B cell (primary cell): ENCODE measurements at regions not wholly inside any gene's neighbourhood (a gene's known extent, or its start where the extent isn't known, plus 50 kb on each side); places are given as distances from the start of the nearest gene placed in this dataset.

ENCODE experiments used
- ATAC-seq: fragments of 200-7000 bp; cut with Tn5 transposase; one replicate; pipeline ENCODE4 v1.10.0; 2021; ENCODE audit warnings: low read depth, mild to moderate bottlenecking, moderate number of reproducible peaks, moderate library complexity
- CTCF ChIA-PET: fragments of 350-600 bp; sonication (Branson Sonifier 250); formaldehyde crosslinking; loops from one replicate; lab custom pipeline; 2021; ENCODE audit warnings: antibody characterized with exemption, inconsistent platforms; lab: Charles Lee
- POLR2A ChIA-PET: fragments of 350-600 bp; sonication (Branson Sonifier 250); formaldehyde crosslinking; loops from one replicate; lab custom pipeline; 2021; ENCODE audit warnings: antibody characterized with exemption; lab: Charles Lee
- DNase-seq: peaks from one replicate; pipeline ENCODE4 v3.0.0; 2013
- H2AFZ ChIP-seq: 2 replicates; pipeline ENCODE4 v1.6.1; 2012; ENCODE audit warnings: mild to moderate bottlenecking, low read depth, low read length; ENCODE audit not compliant: insufficient read depth, poor library complexity, severe bottlenecking
- H3K27ac ChIP-seq, 2 donors: 1 replicate in 1 of 2; 2 replicates in 1 of 2; pipeline ENCODE4 v1.5.1; 2012 to 2013; ENCODE audit warnings: low read length in 2 of 2, mild to moderate bottlenecking in 2 of 2, moderate library complexity in 1 of 2
- H3K27me3 ChIP-seq, 4 experiments: fragments of 200-600 bp in 1 of 4; sonication (generic) in 1 of 4; replicated peaks in 1 of 4; 1 replicate in 2 of 4; 2 replicates in 2 of 4; pipeline versions ENCODE4 v1.6.1 to v1.7.0; 2013 to 2016; ENCODE audit warnings: low read length in 3 of 4, mild to moderate bottlenecking in 2 of 4, mixed read lengths in 1 of 4, moderate library complexity in 1 of 4; ENCODE audit not compliant: insufficient read depth in 4 of 4, control insufficient read depth in 3 of 4; ENCODE audit errors: control extremely low read depth in 1 of 4
- H3K36me3 ChIP-seq, 2 experiments: replicated peaks in 1 of 2; 1 replicate in 1 of 2; 2 replicates in 1 of 2; pipeline versions ENCODE4 v1.6.1 to v1.7.1; 2013; ENCODE audit warnings: low read length in 1 of 2; ENCODE audit not compliant: insufficient read depth in 2 of 2, control insufficient read depth in 1 of 2; ENCODE audit errors: control extremely low read depth in 1 of 2, extremely low read depth in 1 of 2
- H3K4me1 ChIP-seq, 2 donors: fragments of 200-600 bp in 1 of 2; sonication (generic) in 1 of 2; 1 replicate in 1 of 2; 2 replicates in 1 of 2; pipeline versions ENCODE4 v1.5.1 to v1.6.1; 2013 to 2017; ENCODE audit warnings: low read length in 2 of 2; ENCODE audit not compliant: control insufficient read depth in 2 of 2, insufficient read depth in 2 of 2
- H3K4me2 ChIP-seq: replicated peaks from 2 replicates; pipeline ENCODE3; 2012; ENCODE audit warnings: mild to moderate bottlenecking, low read depth, low read length; ENCODE audit not compliant: poor library complexity, severe bottlenecking
- H3K4me3 ChIP-seq, 5 experiments: fragments of 200-600 bp in 1 of 5; sonication (generic) in 1 of 5; 1 replicate in 3 of 5; 2 replicates in 2 of 5; pipeline versions ENCODE4 v1.5.1 to v1.7.0; 2011 to 2016; ENCODE audit warnings: low read length in 4 of 5, mild to moderate bottlenecking in 4 of 5, low read depth in 2 of 5, control low read depth in 1 of 5, moderate library complexity in 1 of 5; ENCODE audit not compliant: insufficient read depth in 1 of 5; ENCODE audit errors: control extremely low read depth in 1 of 5, extremely low read depth in 1 of 5
- H3K79me2 ChIP-seq: fragments of 200-600 bp; sonication (generic); one replicate; pipeline ENCODE4 v1.6.0; 2016; ENCODE audit warnings: low read length; ENCODE audit not compliant: control insufficient read depth, insufficient read depth
- H3K9ac ChIP-seq: fragments of 200-600 bp; sonication (generic); 2 replicates; pipeline ENCODE4 v1.6.1; 2017; ENCODE audit warnings: mild to moderate bottlenecking, low read length, moderate library complexity
- H3K9me3 ChIP-seq, 3 donors: one replicate each; pipeline versions ENCODE4 v1.6.1 to v1.7.1; 2013; ENCODE audit warnings: low read length in 2 of 3; ENCODE audit not compliant: control insufficient read depth in 2 of 3, insufficient read depth in 1 of 3; ENCODE audit errors: control extremely low read depth in 1 of 3
- H4K20me1 ChIP-seq: 2 replicates; pipeline ENCODE4 v1.6.0; 2012; ENCODE audit warnings: mild to moderate bottlenecking, low read length; ENCODE audit not compliant: insufficient read depth, control insufficient read depth, poor library complexity, severe bottlenecking
- H3K27ac Mint-ChIP-seq: one replicate; pipeline ENCODE4 v1.8.0; 2021; ENCODE audit warnings: mixed read lengths
- H3K27me3 Mint-ChIP-seq: one replicate; pipeline ENCODE4 v1.8.0; 2021; ENCODE audit warnings: mixed read lengths
- H3K4me1 Mint-ChIP-seq: one replicate; pipeline ENCODE4 v1.8.0; 2021; ENCODE audit warnings: mixed read lengths
- H3K4me3 Mint-ChIP-seq: one replicate; pipeline ENCODE4 v1.8.0; 2021; ENCODE audit warnings: mixed read lengths
- H3K9me3 Mint-ChIP-seq: one replicate; pipeline ENCODE4 v1.8.0; 2022; ENCODE audit warnings: mixed read lengths; ENCODE audit not compliant: insufficient read depth
- EZH2 ChIP-seq: IDR thresholded peaks from 2 replicates; pipeline ENCODE4 v1.6.1; 2012; ENCODE audit warnings: borderline replicate concordance, low read depth, mild to moderate bottlenecking, moderate library complexity, low read length; ENCODE audit not compliant: insufficient read depth, poor library complexity, severe bottlenecking
- WGBS: methylation state at CpG from one replicate; pipeline ENCODE4 v1.1.5; 2013; ENCODE audit warnings: missing lambda C conversion rate; ENCODE audit not compliant: insufficient coverage; 5-methylcytosine and 5-hydroxymethylcytosine counted together
- intact Hi-C: fragments of 100-400 bp; cut with micrococcal nuclease; formaldehyde crosslinking; loops from one replicate; pipeline ENCODE4 v1.10.0; 2022
- TF ChIP-seq, protein P1 (sequence below): fragments of 200-600 bp; IDR thresholded peaks from one replicate; pipeline ENCODE4 v1.8.0; 2022; ENCODE audit warnings: antibody characterized with exemption, mild to moderate bottlenecking

DNA sequence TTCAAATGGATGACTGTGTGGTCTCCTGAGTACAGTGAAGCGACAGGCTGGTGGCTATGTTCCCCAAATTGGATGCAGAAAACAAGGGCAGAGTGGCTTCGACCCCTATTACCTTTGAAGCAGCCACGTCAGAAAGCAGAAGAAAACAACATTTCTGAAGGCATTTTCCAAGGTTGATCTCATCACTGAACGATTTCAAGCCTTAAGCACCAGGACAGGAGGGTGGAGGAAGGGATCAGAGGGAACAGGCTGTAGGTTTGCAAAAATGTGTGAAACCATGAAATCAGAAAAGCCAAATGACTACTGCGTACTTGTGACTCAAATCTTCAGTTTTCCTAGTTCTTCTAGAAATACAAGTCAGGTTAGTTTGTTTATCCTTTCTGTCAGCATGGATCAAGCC is 181.0 kb upstream of the TMEM106B start:
- H4K20me1 ChIP-seq, result no peaks in the 10 kb centered on the region
- ChIA-PET POLR2A (no interaction called here), CTCF (no interaction called here)
- no peak overlapping the region for H3K9ac ChIP-seq
- WGBS, result 80% methylated on average over 3 of the region's 5 CpGs
- no peak overlapping the region for H3K4me3 ChIP-seq
- Mint-ChIP-seq H3K27me3 (no peaks in the 10 kb centered on the region), H3K27ac (no peak overlapping the region), H3K4me1 (no peaks in the 10 kb centered on the region), H3K9me3 (no peaks in the 10 kb centered on the region), H3K4me3 (no peak overlapping the region)
- intact Hi-C loops, result no loop called here
- H3K79me2 ChIP-seq, result no peaks in the 10 kb centered on the region
- no peak overlapping the region for H3K27ac ChIP-seq
- H3K4me2 ChIP-seq, result no peak overlapping the region
- H3K36me3 ChIP-seq, result no peaks in the 10 kb centered on the region
- no peak for ATAC-seq
- no peaks in the 10 kb centered on the region for H3K9me3 ChIP-seq
- TF ChIP-seq, protein P1, sequence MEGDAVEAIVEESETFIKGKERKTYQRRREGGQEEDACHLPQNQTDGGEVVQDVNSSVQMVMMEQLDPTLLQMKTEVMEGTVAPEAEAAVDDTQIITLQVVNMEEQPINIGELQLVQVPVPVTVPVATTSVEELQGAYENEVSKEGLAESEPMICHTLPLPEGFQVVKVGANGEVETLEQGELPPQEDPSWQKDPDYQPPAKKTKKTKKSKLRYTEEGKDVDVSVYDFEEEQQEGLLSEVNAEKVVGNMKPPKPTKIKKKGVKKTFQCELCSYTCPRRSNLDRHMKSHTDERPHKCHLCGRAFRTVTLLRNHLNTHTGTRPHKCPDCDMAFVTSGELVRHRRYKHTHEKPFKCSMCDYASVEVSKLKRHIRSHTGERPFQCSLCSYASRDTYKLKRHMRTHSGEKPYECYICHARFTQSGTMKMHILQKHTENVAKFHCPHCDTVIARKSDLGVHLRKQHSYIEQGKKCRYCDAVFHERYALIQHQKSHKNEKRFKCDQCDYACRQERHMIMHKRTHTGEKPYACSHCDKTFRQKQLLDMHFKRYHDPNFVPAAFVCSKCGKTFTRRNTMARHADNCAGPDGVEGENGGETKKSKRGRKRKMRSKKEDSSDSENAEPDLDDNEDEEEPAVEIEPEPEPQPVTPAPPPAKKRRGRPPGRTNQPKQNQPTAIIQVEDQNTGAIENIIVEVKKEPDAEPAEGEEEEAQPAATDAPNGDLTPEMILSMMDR, result no peak
- no peak for TF ChIP-seq EZH2
- no peak for DNase-seq
- H2AFZ ChIP-seq, result no peak overlapping the region
- no peaks in the 10 kb centered on the region for H3K27me3 ChIP-seq
- H3K4me1 ChIP-seq, result no peaks in the 10 kb centered on the region

DNA sequence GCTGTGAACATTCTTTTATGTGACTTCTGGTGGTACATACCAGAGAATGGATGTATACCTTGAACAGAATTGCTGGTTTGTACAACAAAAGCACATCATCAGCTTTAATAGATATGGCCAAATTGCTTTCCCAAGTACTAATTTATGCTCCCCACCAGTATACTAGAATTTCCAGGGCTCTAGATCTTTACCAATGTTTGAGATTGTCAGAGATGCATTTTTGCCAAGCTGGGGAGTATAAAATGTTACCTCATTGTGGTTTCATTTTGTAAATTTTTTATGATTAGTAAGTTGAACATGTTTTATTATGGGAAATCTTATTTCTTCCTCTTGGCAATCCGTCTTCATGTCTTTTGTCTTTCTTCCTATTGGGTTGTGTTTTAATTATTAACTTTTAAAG is 179.9 kb upstream of the TMEM106B start:
- H4K20me1 ChIP-seq, result no peaks in the 10 kb centered on the region
- DNase-seq, result no peak
- H3K79me2 ChIP-seq, result no peaks in the 10 kb centered on the region
- no peak overlapping the region for H3K9ac ChIP-seq
- H3K4me1 Mint-ChIP-seq, result no peaks in the 10 kb centered on the region
- no peak overlapping the region for H2AFZ ChIP-seq
- TF ChIP-seq EZH2, result no peak
- TF ChIP-seq, protein P1, result no peak
- H3K27ac Mint-ChIP-seq, result no peak overlapping the region
- no peaks in the 10 kb centered on the region for H3K9me3 Mint-ChIP-seq
- no peaks in the 10 kb centered on the region for H3K4me1 ChIP-seq
- no peaks in the 10 kb centered on the region for H3K27me3 Mint-ChIP-seq
- no peak overlapping the region for H3K4me3 Mint-ChIP-seq
- ATAC-seq, result no peak
- H3K36me3 ChIP-seq, result no peaks in the 10 kb centered on the region
- POLR2A ChIA-PET, result no interaction called here
- no peaks in the 10 kb centered on the region for H3K9me3 ChIP-seq
- H3K4me3 ChIP-seq, result no peak overlapping the region
- intact Hi-C loops, result no loop called here
- H3K4me2 ChIP-seq, result no peak overlapping the region
- H3K27ac ChIP-seq, result no peak overlapping the region
- no peaks in the 10 kb centered on the region for H3K27me3 ChIP-seq
- no CpG with 5 or more reads among the region's 1 CpG for WGBS
- CTCF ChIA-PET, result no interaction called here
